ENCODE measurements at regions not wholly inside any gene's neighbourhood (a gene's known extent, or its start where the extent isn't known, plus 50 kb on each side); places are given as distances from the start of the nearest gene placed in this dataset.
"Not testable (repeated sequence)": the region's sequence is repeated elsewhere in the genome, so short reads cannot be mapped to it uniquely, and the experiment has no call there.

GRCh38 chr16:85275533-85276249 lies 163.4 kb upstream of the CIBAR2 start:
- peak; percentile 45 for DNase-seq (ENCODE audit: low spot score)

GRCh38 chr16:85276258-85276657 lies 164.0 kb upstream of the CIBAR2 start:
- no peak for DNase-seq (ENCODE audit: low spot score)

- no peak for DNase-seq (ENCODE audit: low spot score)
These were observed 164.4 kb upstream of the CIBAR2 start for GRCh38 chr16:85276721-85277120.

GRCh38 chr16:85278839-85279238 lies 166.6 kb upstream of the CIBAR2 start:
- no peak for DNase-seq (ENCODE audit: low spot score)

- no peak for DNase-seq (ENCODE audit: low spot score)
These were observed 167.1 kb upstream of the CIBAR2 start for GRCh38 chr16:85279402-85279801.

- DNase-seq (ENCODE audit: low spot score) = no peak
These were observed 167.7 kb upstream of the CIBAR2 start for GRCh38 chr16:85279825-85280545.

- no peak for DNase-seq (ENCODE audit: low spot score)
These were observed 168.9 kb upstream of the CIBAR2 start for GRCh38 chr16:85281181-85281580.

- no peak for DNase-seq (ENCODE audit: low spot score)
These were observed 170.6 kb upstream of the CIBAR2 start for GRCh38 chr16:85282842-85283241.

GRCh38 chr16:85283305-85284050 lies 171.2 kb upstream of the CIBAR2 start:
- no peak for DNase-seq (ENCODE audit: low spot score)

GRCh38 chr16:85284141-85284817 lies 172.0 kb upstream of the CIBAR2 start:
- DNase-seq (ENCODE audit: low spot score) = no peak

- DNase-seq (ENCODE audit: low spot score) = no peak
These were observed 173.4 kb upstream of the CIBAR2 start for GRCh38 chr16:85285681-85286065.

- DNase-seq (ENCODE audit: low spot score) = peak; percentile 56
These were observed 174.0 kb upstream of the CIBAR2 start for GRCh38 chr16:85286066-85286831.

GRCh38 chr16:85286951-85287814 lies 174.9 kb upstream of the CIBAR2 start:
- DNase-seq (ENCODE audit: low spot score) = no peak

- DNase-seq (ENCODE audit: low spot score) = not testable (repeated sequence)
These were observed 175.5 kb upstream of the CIBAR2 start for GRCh38 chr16:85287815-85288109.

GRCh38 chr16:85288341-85288868 lies 176.1 kb upstream of the CIBAR2 start:
- DNase-seq (ENCODE audit: low spot score) = no peak

GRCh38 chr16:85288869-85289660 lies 176.8 kb upstream of the CIBAR2 start:
- no peak for DNase-seq (ENCODE audit: low spot score)

GRCh38 chr16:85289760-85290625 lies 177.7 kb upstream of the CIBAR2 start:
- DNase-seq (ENCODE audit: low spot score) = no peak

- DNase-seq (ENCODE audit: low spot score) = no peak
These were observed 178.5 kb upstream of the CIBAR2 start for GRCh38 chr16:85290626-85291301.
